ENCODE measurements at regions not wholly inside any gene's neighbourhood (a gene's known extent, or its start where the extent isn't known, plus 50 kb on each side); places are given as distances from the start of the nearest gene placed in this dataset.

DNA sequence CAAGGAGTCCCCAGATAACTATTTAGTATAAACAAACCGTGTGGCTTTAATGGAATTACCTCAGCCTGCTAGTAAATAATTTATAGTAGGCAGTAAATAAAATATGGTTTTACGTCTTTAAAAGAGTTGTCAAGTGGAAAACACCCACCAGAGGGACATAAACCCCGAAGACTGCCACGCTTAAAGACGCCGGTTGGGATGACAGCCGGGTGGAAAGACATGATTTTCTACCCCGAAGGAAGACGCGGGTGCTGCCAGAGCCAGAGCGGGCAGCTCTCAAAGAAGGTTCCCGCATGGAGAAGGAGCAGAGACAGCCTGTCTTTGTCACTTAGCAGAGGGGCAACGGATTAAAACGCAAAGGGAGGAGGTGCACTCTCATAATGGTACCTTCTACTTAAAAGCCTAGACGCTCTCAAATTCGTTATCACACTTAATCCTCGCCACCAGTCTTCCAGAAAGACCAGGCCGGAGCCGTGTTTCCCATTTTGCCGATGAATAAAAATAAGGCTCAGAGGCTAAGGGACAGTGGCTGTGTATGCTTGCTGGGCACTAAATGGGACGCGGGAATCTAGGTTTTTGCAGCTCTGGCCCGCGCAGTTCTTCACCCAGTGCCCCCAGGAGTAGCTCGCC is 140.5 kb upstream of the ZIC3 start:
- no peak overlapping the region for H3K4me3 ChIP-seq (ENCODE audit: low read depth, low read length)
- TF ChIP-seq, protein P1, sequence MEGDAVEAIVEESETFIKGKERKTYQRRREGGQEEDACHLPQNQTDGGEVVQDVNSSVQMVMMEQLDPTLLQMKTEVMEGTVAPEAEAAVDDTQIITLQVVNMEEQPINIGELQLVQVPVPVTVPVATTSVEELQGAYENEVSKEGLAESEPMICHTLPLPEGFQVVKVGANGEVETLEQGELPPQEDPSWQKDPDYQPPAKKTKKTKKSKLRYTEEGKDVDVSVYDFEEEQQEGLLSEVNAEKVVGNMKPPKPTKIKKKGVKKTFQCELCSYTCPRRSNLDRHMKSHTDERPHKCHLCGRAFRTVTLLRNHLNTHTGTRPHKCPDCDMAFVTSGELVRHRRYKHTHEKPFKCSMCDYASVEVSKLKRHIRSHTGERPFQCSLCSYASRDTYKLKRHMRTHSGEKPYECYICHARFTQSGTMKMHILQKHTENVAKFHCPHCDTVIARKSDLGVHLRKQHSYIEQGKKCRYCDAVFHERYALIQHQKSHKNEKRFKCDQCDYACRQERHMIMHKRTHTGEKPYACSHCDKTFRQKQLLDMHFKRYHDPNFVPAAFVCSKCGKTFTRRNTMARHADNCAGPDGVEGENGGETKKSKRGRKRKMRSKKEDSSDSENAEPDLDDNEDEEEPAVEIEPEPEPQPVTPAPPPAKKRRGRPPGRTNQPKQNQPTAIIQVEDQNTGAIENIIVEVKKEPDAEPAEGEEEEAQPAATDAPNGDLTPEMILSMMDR (IDR thresholded peaks at IDR 0.05; ENCODE audit: low read depth, low read length), result no peak

DNA sequence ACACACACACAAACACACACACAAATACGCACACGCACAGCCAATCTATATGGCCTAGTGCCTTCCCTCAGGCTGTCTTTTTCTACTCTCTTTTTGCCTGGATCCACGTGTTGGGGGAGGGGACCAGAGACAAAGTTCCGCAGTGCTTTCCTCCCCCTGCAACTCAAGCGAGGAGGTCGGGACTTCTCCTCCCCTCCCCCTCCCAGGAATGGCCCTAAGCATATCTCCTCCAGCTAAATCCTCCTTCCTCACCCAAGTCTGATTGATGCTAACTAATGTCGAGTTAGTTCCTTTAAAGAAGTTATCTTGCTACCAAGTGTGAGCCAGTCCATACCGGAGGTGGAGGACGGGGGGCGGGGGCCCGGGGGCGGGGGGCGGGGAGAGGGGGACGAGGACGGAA is 141.2 kb upstream of the ZIC3 start:
- H3K4me3 ChIP-seq (ENCODE audit: low read depth, low read length), result no peak overlapping the region

DNA sequence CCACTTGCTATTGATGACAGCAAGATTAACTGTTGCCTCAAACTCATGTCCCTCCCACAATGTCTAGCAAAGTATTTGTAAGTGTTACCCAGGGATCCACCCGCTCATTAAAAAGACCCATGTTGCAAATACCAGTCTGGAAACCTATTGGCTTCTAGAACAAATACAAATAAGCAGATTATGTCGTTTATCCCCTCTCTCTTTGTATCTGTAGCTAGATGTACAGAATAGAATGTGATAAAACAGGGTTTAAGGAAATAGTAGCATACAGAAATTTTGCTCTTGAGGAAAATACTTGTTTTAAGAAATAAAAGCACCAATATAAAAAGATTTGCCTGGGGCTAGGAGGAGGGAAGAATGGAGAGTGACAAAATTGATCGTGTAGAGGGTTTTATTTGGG is 142.7 kb upstream of the ZIC3 start:
- TF ChIP-seq, protein P1 (IDR thresholded peaks at IDR 0.05; ENCODE audit: low read depth, low read length), result no peak
- no peak overlapping the region for H3K4me3 ChIP-seq (ENCODE audit: low read depth, low read length)

More for the DNA sequence above, 141.2 kb upstream of the ZIC3 start:
- TF ChIP-seq, protein P1 (IDR thresholded peaks at IDR 0.05; ENCODE audit: low read depth, low read length), result no peak

DNA sequence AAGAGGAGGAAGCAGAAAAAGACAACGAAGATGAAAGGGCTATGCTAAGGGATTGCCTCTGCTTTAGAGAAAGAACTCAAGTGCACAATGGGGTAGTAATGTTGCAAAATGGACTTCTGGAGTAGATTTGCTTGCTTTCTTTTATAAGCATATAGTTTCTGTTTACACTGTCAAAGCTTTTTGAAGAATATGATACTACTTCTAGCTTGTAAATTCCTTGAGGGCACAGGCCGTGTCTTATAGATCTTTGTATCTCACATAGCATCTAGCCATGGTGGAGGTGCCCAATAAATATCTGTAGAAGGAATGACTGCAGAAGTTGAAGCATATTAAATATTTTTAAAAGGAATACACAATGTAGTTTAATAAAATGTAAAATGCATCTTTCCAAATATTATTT is 147.8 kb upstream of the ZIC3 start:
- TF ChIP-seq, protein P1 (IDR thresholded peaks at IDR 0.05; ENCODE audit: low read depth, low read length), result no peak

DNA sequence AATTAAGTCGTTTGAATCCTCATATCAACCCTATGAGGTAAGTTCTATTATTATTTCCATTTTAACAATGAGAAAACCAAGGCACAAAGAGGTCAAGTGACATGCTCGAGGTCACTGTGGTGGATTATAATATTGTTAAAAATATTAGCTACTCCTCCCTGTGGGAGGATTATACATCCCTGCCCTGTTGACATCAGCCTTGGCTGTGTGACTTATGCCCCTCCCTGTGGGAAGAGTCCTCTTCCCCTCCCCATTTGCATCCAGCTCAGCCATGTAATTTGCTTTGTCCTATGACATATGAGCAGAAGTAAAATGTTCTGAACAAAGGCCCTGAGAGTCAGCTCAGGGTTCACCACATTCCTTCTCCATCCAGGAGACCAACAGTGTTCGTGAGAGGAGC is 152.7 kb upstream of the ZIC3 start:
- TF ChIP-seq, protein P1 (IDR thresholded peaks at IDR 0.05; ENCODE audit: low read depth, low read length), result no peak
- H3K4me3 ChIP-seq (ENCODE audit: low read depth, low read length), result no peak overlapping the region

More for the DNA sequence above, 147.8 kb upstream of the ZIC3 start:
- no peak overlapping the region for H3K4me3 ChIP-seq (ENCODE audit: low read depth, low read length)

DNA sequence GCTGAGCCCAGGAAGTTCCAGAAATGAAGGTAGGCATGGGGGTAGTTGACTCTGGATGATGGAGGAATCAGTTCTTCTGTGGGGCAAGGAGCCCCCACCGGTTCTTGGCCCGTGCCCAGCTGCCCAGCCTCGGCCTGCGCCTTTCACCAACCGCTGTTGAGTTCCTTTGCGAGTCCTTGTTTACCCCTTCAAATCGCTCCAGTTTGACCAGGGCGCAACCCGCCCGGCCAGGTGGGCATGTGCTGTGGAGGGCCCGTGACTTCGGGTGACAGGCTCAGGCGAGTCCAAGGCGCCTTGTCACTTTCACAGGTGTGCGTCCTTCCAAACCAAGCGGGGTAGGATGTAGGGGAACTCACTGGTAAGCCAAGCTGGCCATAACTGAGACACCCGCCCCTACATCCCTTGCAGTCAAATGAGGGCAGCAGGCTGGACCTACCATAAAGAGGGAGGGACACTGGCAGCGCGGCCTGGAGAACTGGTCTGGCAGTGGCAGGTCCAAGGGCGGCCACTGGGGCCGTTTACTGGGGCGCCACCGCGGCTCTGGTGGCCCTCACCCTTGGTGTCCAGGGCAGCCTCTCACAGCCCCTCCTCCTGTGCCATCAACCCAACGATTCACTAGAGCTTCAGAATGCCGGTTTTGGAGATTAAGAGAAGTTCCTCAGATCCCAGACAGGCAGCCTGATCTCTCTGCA is 160.3 kb upstream of the ZIC3 start:
- no peak overlapping the region for H3K4me3 ChIP-seq (ENCODE audit: low read depth, low read length)
- TF ChIP-seq, protein P1 (IDR thresholded peaks at IDR 0.05; ENCODE audit: low read depth, low read length), result no peak

DNA sequence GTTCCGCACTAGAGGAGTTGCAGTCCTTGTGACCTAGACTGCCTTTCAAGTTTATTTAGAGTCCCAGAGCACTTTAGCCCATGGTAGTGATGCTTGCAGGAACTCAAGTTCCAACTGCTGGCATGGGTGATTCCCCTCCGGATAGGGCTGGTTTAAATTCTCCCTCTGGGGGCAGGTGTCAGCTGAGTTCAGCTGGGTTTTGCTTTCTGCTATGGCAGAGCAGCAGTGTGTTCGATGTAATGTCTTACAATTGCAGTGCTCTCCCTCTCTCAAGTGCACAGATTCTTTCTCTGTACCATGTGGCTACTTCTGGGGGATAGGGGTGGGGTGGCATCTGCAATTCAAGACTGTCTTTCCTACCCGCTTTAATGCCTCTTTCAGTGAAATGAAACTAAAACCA is 164.8 kb upstream of the ZIC3 start:
- H3K4me3 ChIP-seq (ENCODE audit: low read depth, low read length), result no peak overlapping the region
- TF ChIP-seq, protein P1 (IDR thresholded peaks at IDR 0.05; ENCODE audit: low read depth, low read length), result no peak
